ENCODE measurements at regions not wholly inside any gene's neighbourhood (a gene's known extent, or its start where the extent isn't known, plus 50 kb on each side); places are given as distances from the start of the nearest gene placed in this dataset.
"Not testable (repeated sequence)": the region's sequence is repeated elsewhere in the genome, so short reads cannot be mapped to it uniquely, and the experiment has no call there.

DNA sequence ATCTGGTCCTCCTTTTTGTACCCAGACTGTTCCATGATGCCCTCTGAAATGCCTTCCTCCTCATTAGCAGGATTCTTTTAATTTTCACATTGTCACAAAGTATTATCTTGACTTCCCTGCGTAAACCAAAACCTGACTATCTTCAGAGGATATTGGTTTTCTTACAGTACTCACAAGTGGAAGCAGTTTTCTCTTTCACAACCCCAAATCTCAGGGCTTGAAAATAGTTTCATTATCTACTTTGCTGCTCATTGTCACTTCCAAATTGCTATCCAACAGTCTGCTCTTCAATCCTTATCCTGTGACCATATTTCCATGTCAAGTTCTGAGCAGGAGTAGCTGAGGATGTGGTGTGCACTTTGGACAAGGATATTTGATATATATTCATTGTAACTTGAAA is 324.1 kb downstream of the FAM170A start:
- intact Hi-C loops (cut with DNase I) = no loop called here
- TF ChIP-seq, protein P1, sequence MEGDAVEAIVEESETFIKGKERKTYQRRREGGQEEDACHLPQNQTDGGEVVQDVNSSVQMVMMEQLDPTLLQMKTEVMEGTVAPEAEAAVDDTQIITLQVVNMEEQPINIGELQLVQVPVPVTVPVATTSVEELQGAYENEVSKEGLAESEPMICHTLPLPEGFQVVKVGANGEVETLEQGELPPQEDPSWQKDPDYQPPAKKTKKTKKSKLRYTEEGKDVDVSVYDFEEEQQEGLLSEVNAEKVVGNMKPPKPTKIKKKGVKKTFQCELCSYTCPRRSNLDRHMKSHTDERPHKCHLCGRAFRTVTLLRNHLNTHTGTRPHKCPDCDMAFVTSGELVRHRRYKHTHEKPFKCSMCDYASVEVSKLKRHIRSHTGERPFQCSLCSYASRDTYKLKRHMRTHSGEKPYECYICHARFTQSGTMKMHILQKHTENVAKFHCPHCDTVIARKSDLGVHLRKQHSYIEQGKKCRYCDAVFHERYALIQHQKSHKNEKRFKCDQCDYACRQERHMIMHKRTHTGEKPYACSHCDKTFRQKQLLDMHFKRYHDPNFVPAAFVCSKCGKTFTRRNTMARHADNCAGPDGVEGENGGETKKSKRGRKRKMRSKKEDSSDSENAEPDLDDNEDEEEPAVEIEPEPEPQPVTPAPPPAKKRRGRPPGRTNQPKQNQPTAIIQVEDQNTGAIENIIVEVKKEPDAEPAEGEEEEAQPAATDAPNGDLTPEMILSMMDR (IDR thresholded peaks at IDR 0.05) = no peak
- Histone ChIP-seq H3K4me3 (no peak overlapping the region), H3K9me3 (no peaks in the 10 kb centered on the region), H3K27me3 (no peaks in the 10 kb centered on the region), H3K4me1 (no peaks in the 10 kb centered on the region), H3K27ac (no peak overlapping the region), H3K36me3 (no peaks in the 10 kb centered on the region)
- DNase-seq = no peak
- ATAC-seq = no peak

DNA sequence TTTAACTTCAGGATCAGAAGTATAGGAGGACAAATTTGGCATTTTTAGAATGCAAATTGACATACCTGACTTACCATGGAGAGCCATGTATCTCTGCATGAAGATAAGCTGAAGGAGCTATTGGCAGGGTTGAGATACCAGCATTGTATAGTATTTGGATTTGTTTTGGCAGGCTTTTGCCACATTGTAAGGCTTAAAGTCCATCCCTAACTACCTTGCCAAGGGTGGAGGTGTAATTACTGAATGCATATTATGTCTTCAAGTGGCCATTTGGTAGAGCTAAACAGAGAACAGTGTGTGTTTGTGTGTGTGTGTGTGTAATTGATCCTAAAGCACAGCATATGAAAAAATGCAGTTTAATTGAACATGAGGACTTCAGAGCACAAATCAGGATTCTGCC is 324.7 kb downstream of the FAM170A start:
- DNase-seq (no peak), ATAC-seq (no peak)
- Histone ChIP-seq H3K4me3 (no peak overlapping the region), H3K9me3 (no peaks in the 10 kb centered on the region), H3K36me3 (no peaks in the 10 kb centered on the region), H3K27me3 (no peaks in the 10 kb centered on the region), H3K27ac (no peak overlapping the region), H3K4me1 (no peaks in the 10 kb centered on the region)
- intact Hi-C loops (cut with DNase I) = no loop called here
- TF ChIP-seq, protein P1 (IDR thresholded peaks at IDR 0.05) = no peak

GRCh38 chr5:119961993-119962392 is 332.6 kb downstream of the FAM170A start:
- DNase-seq (no peak), ATAC-seq (no peak)
- Histone ChIP-seq H3K27ac (no peak overlapping the region), H3K4me3 (no peak overlapping the region), H3K9me3 (no peaks in the 10 kb centered on the region), H3K36me3 (no peaks in the 10 kb centered on the region), H3K4me1 (no peaks in the 10 kb centered on the region), H3K27me3 (no peaks in the 10 kb centered on the region)
- intact Hi-C loops (cut with DNase I) = no loop called here
- TF ChIP-seq, protein P1 (IDR thresholded peaks at IDR 0.05) = no peak

DNA sequence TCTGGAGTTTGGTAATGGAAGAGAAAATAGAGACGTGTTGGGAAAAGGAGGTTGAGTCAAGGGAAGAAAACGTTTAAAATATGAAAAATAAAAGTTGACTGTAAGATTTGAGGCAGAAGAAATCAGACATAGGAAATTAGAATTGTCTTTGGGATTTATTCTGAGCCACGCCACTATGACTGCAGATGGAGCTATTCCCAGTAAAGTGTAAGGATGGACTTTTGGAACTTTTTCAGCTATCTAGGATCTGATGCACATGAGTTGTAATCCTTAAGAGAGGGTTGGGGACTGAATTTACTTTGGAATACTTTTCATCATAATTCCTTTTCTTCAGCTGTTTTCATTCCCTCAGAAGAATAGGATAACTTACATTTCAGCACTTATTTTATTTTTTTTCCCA is 336.7 kb downstream of the FAM170A start:
- intact Hi-C loops (cut with DNase I) = no loop called here
- Histone ChIP-seq H3K4me3 (no peak overlapping the region), H3K27ac (no peak overlapping the region), H3K9me3 (no peaks in the 10 kb centered on the region), H3K4me1 (no peaks in the 10 kb centered on the region), H3K27me3 (no peaks in the 10 kb centered on the region), H3K36me3 (no peaks in the 10 kb centered on the region)
- TF ChIP-seq, protein P1 (IDR thresholded peaks at IDR 0.05) = no peak
- ATAC-seq = no peak
- DNase-seq = no peak

DNA sequence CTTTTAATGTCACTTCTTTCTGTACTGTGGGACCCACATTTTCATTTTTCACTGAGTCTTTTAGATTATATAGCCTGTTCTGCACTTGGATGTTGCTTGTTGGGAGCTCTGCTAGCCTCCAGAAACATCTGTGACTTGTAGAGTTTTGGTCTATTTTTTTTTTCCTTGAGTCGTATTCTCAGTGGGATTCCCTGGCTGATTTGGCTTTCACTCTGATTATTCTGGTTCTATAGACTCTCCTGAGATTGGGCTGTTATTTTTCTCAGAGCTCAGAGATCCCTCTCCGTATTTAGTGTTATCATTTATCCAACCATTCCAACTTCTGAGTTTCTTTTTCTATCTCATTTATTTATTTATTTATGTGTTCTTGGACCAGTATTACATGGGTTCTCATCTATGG is 339.3 kb downstream of the FAM170A start:
- intact Hi-C loops (cut with DNase I) = no loop called here
- H3K4me1 ChIP-seq = no peaks in the 10 kb centered on the region
- no peak for DNase-seq

DNA sequence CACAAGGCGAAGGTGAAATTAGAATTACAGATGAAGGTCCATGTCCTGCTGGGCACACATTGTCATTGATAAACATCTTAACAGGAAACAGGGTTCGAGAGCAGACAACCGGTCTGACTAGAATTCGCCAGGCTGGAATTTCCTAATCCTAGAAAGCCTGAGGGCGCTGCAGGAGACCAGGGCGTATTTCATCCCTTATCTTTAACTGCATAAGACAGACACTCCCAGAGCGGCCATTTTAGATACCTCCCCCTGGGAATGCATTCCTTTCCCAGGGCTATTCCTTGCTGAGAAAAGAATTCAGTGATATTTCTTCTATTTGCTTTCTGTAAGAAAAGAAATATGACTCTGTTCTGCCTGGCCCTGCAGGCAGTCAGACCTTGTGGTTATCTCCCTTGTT is 357.7 kb downstream of the FAM170A start:
- H3K9me3 ChIP-seq; H3K27ac ChIP-seq; H3K4me3 ChIP-seq; ATAC-seq; intact Hi-C loops (cut with DNase I); H3K27me3 ChIP-seq; DNase-seq; H3K36me3 ChIP-seq; H3K4me1 ChIP-seq: not testable (repeated sequence)

More for the DNA sequence above, 339.3 kb downstream of the FAM170A start:
- TF ChIP-seq, protein P1 (IDR thresholded peaks at IDR 0.05) = no peak
- no peaks in the 10 kb centered on the region for H3K27me3 ChIP-seq
- H3K9me3 ChIP-seq = no peaks in the 10 kb centered on the region
- no peaks in the 10 kb centered on the region for H3K36me3 ChIP-seq
- H3K4me3 ChIP-seq = no peak overlapping the region
- ATAC-seq = no peak
- H3K27ac ChIP-seq = no peak overlapping the region

Measured in upper lobe of right lung (tissue), 1 donor.